Urinary bladder (tissue), 3 donors: ENCODE measurements at regions not wholly inside any gene's neighbourhood (a gene's known extent, or its start where the extent isn't known, plus 50 kb on each side); places are given as distances from the start of the nearest gene placed in this dataset.

Experiments used
- DNase-seq: peaks from one replicate; pipeline ENCODE4 v3.0.0-alpha.2; 2015; ENCODE audit errors: extremely low spot score
- H3K27ac ChIP-seq: one replicate; pipeline ENCODE4 v1.5.1; 2013; ENCODE audit warnings: low read depth, mild to moderate bottlenecking, moderate library complexity
- H3K36me3 ChIP-seq: one replicate; pipeline ENCODE4 v1.6.1; 2013; ENCODE audit warnings: mild to moderate bottlenecking, moderate library complexity; ENCODE audit not compliant: insufficient read depth
- H3K4me1 ChIP-seq: one replicate; pipeline ENCODE4 v1.6.1; 2013; ENCODE audit warnings: mild to moderate bottlenecking, moderate library complexity; ENCODE audit not compliant: insufficient read depth
- H3K4me3 ChIP-seq: one replicate; pipeline ENCODE4 v1.5.1; 2013; ENCODE audit warnings: low read depth, low read length
- WGBS: extraction: QIAGEN DNeasy Blood & Tissue Kit; methylation state at CpG from one replicate; pipeline ENCODE4 v1.1.7; 2013; 5-methylcytosine and 5-hydroxymethylcytosine counted together
- donor health status: healthy with polysubstance abuse.
- donor health status: healthy.

GRCh38 chr17:53948323-53948722, 125.6 kb downstream of the KIF2B start:
- Histone ChIP-seq H3K4me1 (no peaks in the 10 kb centered on the region), H3K4me3 (no peak overlapping the region), H3K36me3 (no peaks in the 10 kb centered on the region), H3K27ac (no peak overlapping the region)
- WGBS: 73% methylated on average over 1 of the region's 1 CpG
- DNase-seq: no peak

DNA sequence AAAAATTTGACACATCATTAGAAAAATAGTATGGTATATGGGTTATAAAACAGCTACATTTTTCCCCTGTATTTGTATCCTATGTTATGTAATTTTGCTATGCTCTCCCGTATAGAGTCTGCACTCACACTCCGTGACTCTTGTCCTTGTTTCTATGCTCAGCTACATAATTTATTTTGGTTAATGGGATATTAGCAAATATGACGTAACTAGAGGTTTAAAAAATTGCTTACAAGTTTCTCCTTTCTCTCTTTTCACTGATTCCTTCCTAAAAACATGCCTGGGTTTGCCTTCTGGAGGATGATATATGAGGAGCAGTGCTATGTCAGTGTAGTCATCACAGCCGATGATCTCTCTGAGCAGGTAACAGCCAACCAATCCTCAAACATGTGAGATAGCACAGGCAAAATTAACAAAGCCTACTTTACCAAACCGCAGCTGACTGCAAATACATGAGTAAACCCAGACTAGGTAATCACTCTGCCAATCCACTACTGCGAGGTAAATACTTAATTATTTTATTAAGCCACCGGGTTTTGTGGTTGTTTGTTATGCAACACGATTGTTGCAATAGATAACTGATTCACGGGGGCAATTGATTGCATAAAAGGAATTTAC, 126.9 kb downstream of the KIF2B start:
- no peak for DNase-seq
- WGBS: 79% methylated on average over 9 of the region's 9 CpGs
- Histone ChIP-seq H3K36me3 (no peaks in the 10 kb centered on the region), H3K27ac (no peak overlapping the region), H3K4me3 (no peak overlapping the region), H3K4me1 (no peaks in the 10 kb centered on the region)

GRCh38 chr17:53950207-53950857, 127.6 kb downstream of the KIF2B start:
- Histone ChIP-seq H3K27ac (no peak overlapping the region), H3K36me3 (no peaks in the 10 kb centered on the region), H3K4me1 (no peaks in the 10 kb centered on the region), H3K4me3 (no peak overlapping the region)
- no peak for DNase-seq
- 77% methylated on average over 5 of the region's 5 CpGs for WGBS

- Histone ChIP-seq H3K4me1 (no peaks in the 10 kb centered on the region), H3K27ac (no peak overlapping the region)
- DNase-seq: no peak
Observed at GRCh38 chr17:53950858-53951250, 128.1 kb downstream of the KIF2B start.

GRCh38 chr17:53971361-53971760, 148.6 kb downstream of the KIF2B start:
- no peak for DNase-seq
- Histone ChIP-seq H3K36me3 (no peaks in the 10 kb centered on the region), H3K27ac (no peak overlapping the region), H3K4me3 (no peak overlapping the region), H3K4me1 (no peaks in the 10 kb centered on the region)
- 55% methylated on average over 1 of the region's 1 CpG for WGBS

More at GRCh38 chr17:53950858-53951250, 128.1 kb downstream of the KIF2B start:
- H3K4me3 ChIP-seq: no peak overlapping the region
- H3K36me3 ChIP-seq: no peaks in the 10 kb centered on the region

DNA sequence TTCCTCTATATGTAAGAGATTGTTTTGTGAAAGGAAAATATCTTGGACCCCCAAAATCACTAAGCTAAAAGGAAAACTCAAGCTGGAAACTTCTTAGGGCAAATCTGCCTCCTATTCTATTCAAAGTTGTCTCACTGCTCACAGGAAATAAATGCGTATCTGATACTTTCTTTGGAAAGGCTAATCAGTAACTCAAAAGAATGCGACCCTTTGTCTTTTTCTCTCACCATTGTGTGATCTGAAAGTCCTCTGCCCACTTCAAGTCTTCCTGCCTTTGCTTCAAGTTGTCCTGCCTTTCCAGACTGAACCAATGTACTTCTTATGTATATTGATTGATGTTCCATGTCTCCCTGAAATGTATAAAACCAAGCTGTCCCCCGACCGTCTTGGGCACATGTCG, 157.3 kb downstream of the KIF2B start:
- 84% methylated on average over 5 of the region's 5 CpGs for WGBS
- H3K36me3 ChIP-seq: no peaks in the 10 kb centered on the region
- no peak for DNase-seq
- no peaks in the 10 kb centered on the region for H3K4me1 ChIP-seq
- H3K27ac ChIP-seq: no peak overlapping the region
- no peak overlapping the region for H3K4me3 ChIP-seq

DNA sequence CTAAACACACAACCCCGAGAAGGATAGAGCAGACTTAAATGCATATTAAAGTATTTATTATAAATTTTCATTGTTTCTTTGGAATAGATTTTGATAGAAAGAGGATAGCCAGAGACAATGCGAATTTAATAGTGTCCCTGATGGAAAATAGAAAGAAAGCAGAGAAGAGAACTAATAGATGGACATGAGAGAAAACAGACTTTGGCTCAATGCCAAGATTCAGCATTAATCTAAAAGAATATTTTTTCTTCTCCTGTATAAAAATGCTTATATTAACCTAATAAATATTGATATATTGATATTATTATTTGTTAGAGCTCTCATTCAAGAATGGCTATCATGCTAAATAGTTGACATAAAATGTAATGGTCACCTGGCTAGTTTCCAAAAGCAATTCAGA, 173.4 kb downstream of the KIF2B start:
- H3K4me1 ChIP-seq: no peaks in the 10 kb centered on the region
- H3K36me3 ChIP-seq: no peaks in the 10 kb centered on the region
- WGBS: 84% methylated on average over 2 of the region's 2 CpGs
- no peak overlapping the region for H3K27ac ChIP-seq
- no peak overlapping the region for H3K4me3 ChIP-seq
- DNase-seq: no peak

DNA sequence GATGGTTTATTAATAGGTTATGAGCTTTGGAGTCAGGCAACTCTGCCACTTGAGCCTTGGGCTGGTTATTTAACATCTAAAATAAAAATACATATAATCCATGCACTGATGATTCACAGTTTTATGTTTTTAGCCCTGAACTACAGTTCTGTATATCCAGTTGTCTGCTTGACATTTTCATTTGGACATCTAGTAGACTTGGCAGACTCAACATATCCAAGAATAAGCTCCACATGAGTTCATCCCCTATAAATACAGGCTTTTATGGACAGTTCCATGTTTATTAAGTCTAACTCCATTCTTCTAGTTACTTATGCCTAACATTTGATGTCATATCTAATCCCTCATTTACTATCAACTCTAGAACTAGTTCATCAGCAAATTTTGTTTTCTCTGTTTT, 174.2 kb downstream of the KIF2B start:
- no peak for DNase-seq

GRCh38 chr17:54007855-54008254, 185.1 kb downstream of the KIF2B start:
- DNase-seq: no peak
- no peak overlapping the region for H3K4me3 ChIP-seq
- H3K27ac ChIP-seq: no peak overlapping the region
- WGBS: 90% methylated on average over 2 of the region's 2 CpGs
- no peaks in the 10 kb centered on the region for H3K4me1 ChIP-seq
- H3K36me3 ChIP-seq: no peaks in the 10 kb centered on the region

More for the DNA sequence above, 174.2 kb downstream of the KIF2B start:
- Histone ChIP-seq H3K4me1 (no peaks in the 10 kb centered on the region), H3K36me3 (no peaks in the 10 kb centered on the region), H3K4me3 (no peak overlapping the region), H3K27ac (no peak overlapping the region)

- Histone ChIP-seq H3K4me3 (no peak overlapping the region), H3K36me3 (no peaks in the 10 kb centered on the region), H3K4me1 (no peaks in the 10 kb centered on the region), H3K27ac (no peak overlapping the region)
- 40% methylated on average over 4 of the region's 4 CpGs for WGBS
- no peak for DNase-seq
Observed at GRCh38 chr17:54009502-54009901, 186.8 kb downstream of the KIF2B start.

- WGBS: 91% methylated on average over 2 of the region's 2 CpGs
- DNase-seq: no peak
- no peak overlapping the region for H3K4me3 ChIP-seq
- H3K4me1 ChIP-seq: no peaks in the 10 kb centered on the region
- H3K27ac ChIP-seq: no peak overlapping the region
- no peaks in the 10 kb centered on the region for H3K36me3 ChIP-seq
Observed at GRCh38 chr17:54013072-54013471, 190.3 kb downstream of the KIF2B start.

DNA sequence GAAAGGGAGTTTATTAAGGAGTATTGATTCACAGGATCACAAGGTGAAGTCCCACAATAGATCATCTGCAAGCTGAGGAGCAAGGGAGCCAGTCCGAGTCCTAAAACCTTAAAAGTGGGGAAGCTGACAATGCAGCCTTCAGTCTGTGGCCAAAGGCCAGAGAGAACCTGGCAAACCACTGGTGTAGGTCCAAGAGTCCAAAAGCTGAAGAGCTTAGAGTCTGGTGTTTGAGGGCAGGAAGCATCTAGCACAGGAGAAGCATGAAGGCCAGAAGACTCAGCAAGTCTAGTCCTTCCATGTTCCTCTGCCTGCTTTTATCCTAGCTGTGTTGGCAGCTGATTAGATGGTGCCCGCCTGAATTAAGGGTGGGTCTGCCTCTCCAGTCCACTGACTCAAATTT, 193.0 kb downstream of the KIF2B start:
- H3K4me3 ChIP-seq: no peak overlapping the region
- H3K27ac ChIP-seq: no peak overlapping the region
- no peaks in the 10 kb centered on the region for H3K4me1 ChIP-seq
- no peaks in the 10 kb centered on the region for H3K36me3 ChIP-seq
- 95% methylated on average over 2 of the region's 2 CpGs for WGBS
- no peak for DNase-seq

DNA sequence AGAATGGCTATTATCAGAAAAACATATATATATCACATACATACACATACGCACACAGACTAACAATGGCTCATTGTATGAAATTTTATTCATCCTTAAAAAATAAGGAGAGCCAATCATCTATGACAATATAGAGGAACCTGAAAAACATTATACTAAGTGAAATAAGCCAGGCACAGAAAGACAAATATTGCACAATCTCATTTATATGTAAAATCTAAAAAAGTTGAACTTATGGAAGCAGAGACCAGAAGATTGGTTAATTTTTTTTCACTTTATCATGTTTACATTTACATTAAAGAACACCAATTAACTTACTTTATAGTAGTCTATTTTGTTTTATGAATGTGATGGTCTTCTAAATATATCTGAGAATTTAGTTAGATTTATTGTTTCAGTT, 198.7 kb downstream of the KIF2B start:
- 99% methylated on average over 1 of the region's 1 CpG for WGBS
- no peaks in the 10 kb centered on the region for H3K4me1 ChIP-seq
- no peak overlapping the region for H3K27ac ChIP-seq
- H3K4me3 ChIP-seq: no peak overlapping the region
- no peak for DNase-seq
- H3K36me3 ChIP-seq: no peaks in the 10 kb centered on the region

DNA sequence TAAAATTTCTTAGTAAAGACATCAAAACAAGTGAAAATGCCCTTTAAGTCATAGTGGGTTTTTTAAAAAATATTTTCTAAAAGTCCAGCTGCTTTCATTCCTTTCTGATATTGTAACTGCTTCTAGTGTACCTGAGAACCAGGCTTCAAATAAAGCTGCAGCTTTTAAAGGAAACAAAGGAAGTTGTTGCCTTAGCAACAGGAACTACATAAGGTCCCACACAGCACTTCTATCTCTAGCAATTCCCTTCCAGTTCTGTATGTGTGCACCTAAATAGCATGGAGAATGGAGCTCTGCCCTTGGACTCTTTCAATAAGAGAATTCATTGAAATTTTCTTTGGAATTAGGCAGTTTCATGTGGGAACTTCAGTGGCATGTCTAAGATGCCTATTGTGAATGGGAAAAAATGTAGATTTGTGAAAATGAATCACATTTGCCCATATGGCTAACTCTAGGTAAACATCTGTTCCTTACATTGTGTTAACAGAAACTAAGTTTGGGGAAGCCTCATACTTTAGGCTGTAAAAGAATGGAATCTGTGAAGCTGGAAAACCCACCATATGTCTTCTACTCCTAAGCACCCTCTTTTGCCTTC, 206.4 kb downstream of the KIF2B start:
- H3K4me1 ChIP-seq: no peaks in the 10 kb centered on the region
- no peak for DNase-seq
- H3K36me3 ChIP-seq: no peaks in the 10 kb centered on the region
- no peak overlapping the region for H3K4me3 ChIP-seq
- H3K27ac ChIP-seq: no peak overlapping the region
